ENCODE measurements at regions not wholly inside any gene's neighbourhood (a gene's known extent, or its start where the extent isn't known, plus 50 kb on each side); places are given as distances from the start of the nearest gene placed in this dataset.

- peaks cover 15% of the 10 kb centered on the region for H3K4me1 ChIP-seq (ENCODE audit: insufficient read depth, poor library complexity, severe bottlenecking)
- DNase-seq (ENCODE audit: low spot score) = peak; percentile 31
- no peak overlapping the region for H3K27ac ChIP-seq (ENCODE audit: poor library complexity, severe bottlenecking)
- ATAC-seq (ENCODE audit: low read depth) = no peak
- no peaks in the 10 kb centered on the region for H3K36me3 ChIP-seq (ENCODE audit: low read depth)
- no peaks in the 10 kb centered on the region for H3K9me3 ChIP-seq (ENCODE audit: severe bottlenecking)
- no peaks in the 10 kb centered on the region for H3K27me3 ChIP-seq (ENCODE audit: insufficient read depth, poor library complexity, severe bottlenecking)
- no peak overlapping the region for H3K4me3 ChIP-seq (ENCODE audit: severe bottlenecking)
- TF ChIP-seq CTCF (IDR thresholded peaks at IDR 0.05; ENCODE audit: poor library complexity, severe bottlenecking) = no peak
Observed at GRCh38 chr3:127041933-127042332, 59.0 kb downstream of the PLXNA1 start.

GRCh38 chr3:127042634-127043033, 59.7 kb downstream of the PLXNA1 start:
- Histone ChIP-seq H3K4me3 (ENCODE audit: severe bottlenecking) (no peak overlapping the region), H3K9me3 (ENCODE audit: severe bottlenecking) (no peaks in the 10 kb centered on the region), H3K27me3 (ENCODE audit: insufficient read depth, poor library complexity, severe bottlenecking) (no peaks in the 10 kb centered on the region), H3K4me1 (ENCODE audit: insufficient read depth, poor library complexity, severe bottlenecking) (peaks cover 15% of the 10 kb centered on the region), H3K36me3 (ENCODE audit: low read depth) (no peaks in the 10 kb centered on the region), H3K27ac (ENCODE audit: poor library complexity, severe bottlenecking) (peak overlapping the region; percentile 88)
- TF ChIP-seq CTCF (IDR thresholded peaks at IDR 0.05; ENCODE audit: poor library complexity, severe bottlenecking) = no peak
- DNase-seq (ENCODE audit: low spot score) (peak; percentile 37), ATAC-seq (ENCODE audit: low read depth) (no peak)

- DNase-seq (ENCODE audit: low spot score) = peak; percentile 67
- ATAC-seq (ENCODE audit: low read depth) = peak; percentile 66
Observed at GRCh38 chr3:127043041-127043641, 60.2 kb downstream of the PLXNA1 start.

GRCh38 chr3:127043731-127044510, 61.0 kb downstream of the PLXNA1 start:
- Histone ChIP-seq H3K4me3 (ENCODE audit: severe bottlenecking) (no peak overlapping the region), H3K36me3 (ENCODE audit: low read depth) (no peaks in the 10 kb centered on the region), H3K9me3 (ENCODE audit: severe bottlenecking) (no peaks in the 10 kb centered on the region), H3K27me3 (ENCODE audit: insufficient read depth, poor library complexity, severe bottlenecking) (no peaks in the 10 kb centered on the region), H3K27ac (ENCODE audit: poor library complexity, severe bottlenecking) (peak overlapping the region; percentile 88), H3K4me1 (ENCODE audit: insufficient read depth, poor library complexity, severe bottlenecking) (peaks cover 15% of the 10 kb centered on the region)
- ATAC-seq (ENCODE audit: low read depth) (peak; percentile 30; the same call in 2 of the 3 replicates), DNase-seq (ENCODE audit: low spot score) (peak; percentile 41)
- no peak for TF ChIP-seq CTCF (IDR thresholded peaks at IDR 0.05; ENCODE audit: poor library complexity, severe bottlenecking)

More at GRCh38 chr3:127043041-127043641, 60.2 kb downstream of the PLXNA1 start:
- H3K4me3 ChIP-seq (ENCODE audit: severe bottlenecking) = no peak overlapping the region
- no peaks in the 10 kb centered on the region for H3K9me3 ChIP-seq (ENCODE audit: severe bottlenecking)
- no peaks in the 10 kb centered on the region for H3K27me3 ChIP-seq (ENCODE audit: insufficient read depth, poor library complexity, severe bottlenecking)
- no peaks in the 10 kb centered on the region for H3K36me3 ChIP-seq (ENCODE audit: low read depth)
- H3K4me1 ChIP-seq (ENCODE audit: insufficient read depth, poor library complexity, severe bottlenecking) = peaks cover 15% of the 10 kb centered on the region
- peak overlapping the region; percentile 88 for H3K27ac ChIP-seq (ENCODE audit: poor library complexity, severe bottlenecking)
- no peak for TF ChIP-seq CTCF (IDR thresholded peaks at IDR 0.05; ENCODE audit: poor library complexity, severe bottlenecking)

GRCh38 chr3:127044996-127045395, 62.1 kb downstream of the PLXNA1 start:
- TF ChIP-seq CTCF (IDR thresholded peaks at IDR 0.05; ENCODE audit: poor library complexity, severe bottlenecking) = no peak
- DNase-seq (ENCODE audit: low spot score) (no peak), ATAC-seq (ENCODE audit: low read depth) (peak; percentile 13; the same call in 1 of the 3 replicates)
- H3K27ac ChIP-seq (ENCODE audit: poor library complexity, severe bottlenecking) = no peak overlapping the region
- no peaks in the 10 kb centered on the region for H3K36me3 ChIP-seq (ENCODE audit: low read depth)
- no peaks in the 10 kb centered on the region for H3K27me3 ChIP-seq (ENCODE audit: insufficient read depth, poor library complexity, severe bottlenecking)
- no peak overlapping the region for H3K4me3 ChIP-seq (ENCODE audit: severe bottlenecking)
- peaks cover 15% of the 10 kb centered on the region for H3K4me1 ChIP-seq (ENCODE audit: insufficient read depth, poor library complexity, severe bottlenecking)
- no peaks in the 10 kb centered on the region for H3K9me3 ChIP-seq (ENCODE audit: severe bottlenecking)
